ENCODE measurements at regions not wholly inside any gene's neighbourhood (a gene's known extent, or its start where the extent isn't known, plus 50 kb on each side); places are given as distances from the start of the nearest gene placed in this dataset.

DNA sequence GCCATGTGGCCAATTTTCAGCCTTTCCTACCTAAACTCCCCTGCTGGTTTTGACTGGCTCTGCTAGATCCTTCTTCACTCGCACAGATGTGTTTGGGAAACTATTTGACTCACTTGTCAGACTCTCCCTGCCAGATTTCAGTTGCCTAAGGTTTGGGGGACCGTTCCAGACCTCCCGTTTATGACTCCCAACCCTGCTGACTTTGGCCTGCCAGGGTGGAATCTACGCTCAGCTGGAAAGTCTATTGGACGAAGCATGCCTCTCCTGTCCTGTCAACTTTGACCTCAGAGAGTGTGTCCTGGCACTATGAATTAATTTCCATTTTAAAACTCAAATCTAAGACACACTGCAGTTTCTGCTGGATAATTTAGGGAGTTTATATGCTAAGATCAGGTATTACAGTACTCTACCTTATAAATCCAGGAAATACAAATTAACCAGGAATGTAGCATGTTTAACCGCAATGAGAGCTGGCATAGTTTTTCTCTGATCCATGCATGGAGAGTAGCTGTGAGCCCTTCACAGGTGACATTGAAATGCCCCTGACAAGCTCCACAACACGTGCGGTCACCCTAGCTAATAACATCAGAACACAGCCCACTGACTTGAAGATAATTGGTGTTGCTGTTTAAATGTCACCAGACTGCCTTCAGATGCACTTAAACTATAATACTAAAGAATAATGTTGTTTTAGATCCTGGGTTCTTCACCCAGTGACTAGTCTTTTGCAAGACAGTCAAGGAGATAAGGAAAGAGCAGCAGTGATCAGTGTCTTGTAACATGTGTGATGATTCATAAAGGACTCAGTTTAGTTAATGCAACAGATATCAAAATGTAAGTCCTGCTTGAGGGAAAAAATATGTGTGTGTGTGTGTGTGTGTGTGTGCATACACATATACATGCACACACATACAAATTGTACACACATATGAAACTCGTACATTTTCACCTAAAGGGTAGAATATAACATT, 223.0 kb upstream of the MCTP2 start:
- no peak overlapping the region for H3K4me3 Mint-ChIP-seq
- peaks cover 5 to 6% of the 10 kb centered on the region in 2 donors for H3K4me1 Mint-ChIP-seq (ENCODE audit: low read depth in 2 of 2)
- H3K9me3 Mint-ChIP-seq = no peaks in the 10 kb centered on the region
- no peak for DNase-seq
- no peak overlapping the region for H3K27ac Mint-ChIP-seq
- ATAC-seq (replicated peaks) = no peak
- H3K27me3 Mint-ChIP-seq = peaks cover 29 to 33% of the 10 kb centered on the region in 2 donors
- no peaks in the 10 kb centered on the region for H3K36me3 Mint-ChIP-seq (ENCODE audit: insufficient read depth)

DNA sequence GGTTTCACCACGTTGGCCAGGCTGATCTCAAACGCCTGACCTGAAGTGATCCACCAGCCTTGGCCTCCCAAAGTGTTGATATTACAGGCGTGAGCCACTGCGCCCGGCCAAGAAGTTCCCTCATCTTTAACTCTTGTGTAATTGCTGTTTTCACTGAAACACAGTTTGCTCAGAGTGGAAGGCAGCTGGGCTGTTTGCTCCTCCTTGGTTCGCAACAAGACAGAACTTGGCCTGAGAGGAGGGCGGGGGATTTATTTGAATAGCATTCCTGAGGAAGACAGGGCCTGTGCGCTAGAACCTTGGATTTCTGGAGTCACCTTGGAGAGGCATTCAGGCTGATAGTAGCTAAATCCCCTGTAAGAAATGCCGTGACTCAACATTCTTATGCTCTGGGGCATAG, 226.7 kb upstream of the MCTP2 start:
- DNase-seq (no peak), ATAC-seq (replicated peaks) (no peak)
- Mint-ChIP-seq H3K9me3 (no peaks in the 10 kb centered on the region), H3K27ac (no peak overlapping the region), H3K27me3 (peaks cover 12 to 18% of the 10 kb centered on the region in 2 donors), H3K4me1 (ENCODE audit: low read depth in 2 of 2) (peaks cover 0 to 1% of the 10 kb centered on the region in 2 donors), H3K4me3 (no peak overlapping the region), H3K36me3 (ENCODE audit: insufficient read depth) (no peaks in the 10 kb centered on the region)

DNA sequence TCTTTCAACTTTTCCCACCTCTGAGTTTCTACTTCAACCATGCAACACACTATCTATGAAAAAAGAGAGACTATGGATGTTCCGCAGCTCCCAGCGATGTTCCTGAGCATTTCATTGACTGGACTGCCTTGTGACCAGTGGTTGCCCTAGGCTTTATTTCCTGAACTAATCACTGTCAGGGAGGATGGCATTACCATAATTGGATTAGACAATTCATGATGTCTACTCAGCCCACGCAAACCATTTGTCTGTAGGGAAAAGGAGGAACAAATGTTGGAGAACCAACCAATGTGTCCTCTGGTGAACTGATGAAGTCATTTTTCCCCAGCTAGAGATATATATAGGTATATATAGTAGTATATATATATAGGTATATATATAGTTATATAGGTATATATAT, 229.3 kb upstream of the MCTP2 start:
- Mint-ChIP-seq H3K36me3 (ENCODE audit: insufficient read depth) (no peaks in the 10 kb centered on the region), H3K27ac (no peak overlapping the region), H3K4me3 (no peak overlapping the region), H3K4me1 (ENCODE audit: low read depth in 2 of 2) (peaks cover 0 to 1% of the 10 kb centered on the region in 2 donors), H3K27me3 (peaks cover 0 to 3% of the 10 kb centered on the region in 2 donors), H3K9me3 (no peaks in the 10 kb centered on the region)
- ATAC-seq (replicated peaks) (no peak), DNase-seq (no peak)

DNA sequence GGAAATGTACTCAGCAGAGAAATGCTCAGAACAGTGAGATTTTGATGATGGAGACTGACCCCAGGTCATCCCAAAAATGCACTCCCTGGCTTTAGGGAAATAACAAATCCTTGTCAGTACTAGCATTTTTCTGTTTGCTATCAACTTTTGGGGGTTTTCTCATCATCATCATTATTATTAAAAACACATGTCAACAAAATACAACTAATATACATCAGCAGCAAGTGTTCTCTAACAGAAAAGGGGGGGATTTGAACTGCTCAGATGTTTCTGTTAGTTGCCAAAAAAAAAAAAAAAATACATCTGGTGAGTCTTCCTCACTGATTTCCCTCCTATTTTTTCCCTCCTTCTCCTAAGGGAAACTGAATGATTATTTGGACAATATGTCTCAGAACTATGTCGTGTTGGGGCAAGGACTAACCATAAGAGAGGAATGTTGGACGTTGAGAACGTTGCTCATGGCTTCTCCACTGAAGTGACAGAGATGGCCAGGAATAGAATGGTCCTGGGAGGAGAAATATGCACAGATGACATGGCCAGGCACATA, 230.0 kb upstream of the MCTP2 start:
- H3K27ac Mint-ChIP-seq = no peak overlapping the region
- no peaks in the 10 kb centered on the region for H3K27me3 Mint-ChIP-seq
- H3K4me3 Mint-ChIP-seq = no peak overlapping the region
- DNase-seq = no peak
- ATAC-seq (replicated peaks) = no peak
- H3K9me3 Mint-ChIP-seq = no peaks in the 10 kb centered on the region
- peaks cover 0 to 1% of the 10 kb centered on the region in 2 donors for H3K4me1 Mint-ChIP-seq (ENCODE audit: low read depth in 2 of 2)
- no peaks in the 10 kb centered on the region for H3K36me3 Mint-ChIP-seq (ENCODE audit: insufficient read depth)

DNA sequence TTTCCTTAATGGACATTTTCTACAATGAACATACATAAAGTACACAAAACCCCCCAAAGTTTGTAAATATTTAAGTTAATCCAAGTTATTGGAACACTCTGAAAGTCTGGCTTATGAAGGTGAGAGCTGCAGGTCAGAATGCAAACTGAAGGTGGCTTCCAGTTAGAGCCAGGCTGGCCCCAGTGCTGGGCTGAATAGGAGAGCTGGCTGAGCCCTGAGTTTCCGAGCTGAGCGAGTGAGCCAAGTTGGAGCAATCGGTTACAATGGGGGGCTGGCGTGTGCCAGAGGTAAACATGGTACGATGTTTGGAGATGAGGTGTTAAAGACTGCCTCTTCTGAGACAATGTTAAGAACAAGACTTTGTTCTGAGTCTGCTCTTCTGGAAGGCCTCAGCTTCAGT, 230.8 kb upstream of the MCTP2 start:
- Mint-ChIP-seq H3K9me3 (no peaks in the 10 kb centered on the region), H3K4me3 (no peak overlapping the region), H3K27ac (no peak overlapping the region), H3K27me3 (no peaks in the 10 kb centered on the region), H3K4me1 (ENCODE audit: low read depth in 2 of 2) (peaks cover 0 to 1% of the 10 kb centered on the region in 2 donors), H3K36me3 (ENCODE audit: insufficient read depth) (no peaks in the 10 kb centered on the region)
- no peak for DNase-seq
- no peak for ATAC-seq (replicated peaks)

DNA sequence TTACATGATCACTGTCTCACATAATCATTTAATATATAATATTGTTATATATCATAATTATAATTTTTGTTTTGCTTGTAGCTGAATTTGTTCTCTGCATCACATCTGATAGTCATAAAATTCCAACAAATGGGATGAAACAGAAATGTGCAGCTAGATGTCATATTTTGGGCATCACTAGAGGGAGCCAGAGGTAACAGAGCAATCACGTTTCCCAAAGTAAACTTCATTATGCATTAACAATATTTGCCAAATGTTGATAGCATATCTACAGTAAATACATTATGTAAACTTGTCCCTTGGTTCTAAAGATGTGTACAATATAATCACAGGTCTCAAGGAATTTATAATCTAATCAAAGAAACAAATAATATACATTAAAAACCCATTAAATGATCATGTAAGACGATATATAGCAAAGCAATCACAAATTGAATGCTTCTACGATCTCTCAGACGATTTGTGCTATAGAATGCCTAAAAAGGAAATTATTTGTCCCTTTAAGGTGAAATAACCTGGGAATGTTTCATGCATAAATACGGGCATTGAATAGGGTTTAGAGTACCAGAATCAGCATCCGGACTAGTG, 234.2 kb upstream of the MCTP2 start:
- ATAC-seq (replicated peaks) (no peak), DNase-seq (no peak)
- Mint-ChIP-seq H3K4me3 (no peak overlapping the region), H3K27me3 (peaks cover 0 to 5% of the 10 kb centered on the region in 2 donors), H3K4me1 (ENCODE audit: low read depth in 2 of 2) (peaks cover 0 to 1% of the 10 kb centered on the region in 2 donors), H3K9me3 (no peaks in the 10 kb centered on the region), H3K27ac (no peak overlapping the region), H3K36me3 (ENCODE audit: insufficient read depth) (peaks cover 2% of the 10 kb centered on the region)

DNA sequence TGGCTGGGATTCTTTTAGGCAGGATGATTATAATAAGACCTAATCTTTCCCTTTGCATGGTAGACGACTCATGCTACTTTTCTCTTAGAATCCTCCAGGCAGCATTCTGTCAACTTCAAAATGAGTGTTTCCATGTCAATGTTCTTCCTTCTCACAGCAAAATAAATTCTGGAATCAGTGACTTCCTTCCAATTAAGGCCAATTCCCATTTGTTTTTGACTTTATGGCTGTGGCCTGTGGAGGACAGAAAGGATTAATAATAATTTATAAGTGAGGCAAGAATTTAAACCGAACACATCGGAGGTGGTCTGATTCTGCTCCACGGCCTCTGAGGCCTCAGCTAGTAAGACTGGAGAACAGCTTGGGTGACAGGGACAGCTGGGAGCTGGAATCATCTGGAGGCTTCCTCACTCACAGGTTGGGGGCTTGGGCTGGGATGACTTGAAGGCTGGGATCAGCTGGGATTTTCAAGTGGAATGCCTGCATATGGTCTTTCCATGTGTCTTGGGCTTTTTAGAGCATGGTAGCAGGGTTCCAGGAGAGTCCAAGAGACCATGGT, 241.8 kb upstream of the MCTP2 start:
- Mint-ChIP-seq H3K9me3 (no peaks in the 10 kb centered on the region), H3K27me3 (peaks cover 0 to 5% of the 10 kb centered on the region in 2 donors), H3K4me1 (ENCODE audit: low read depth in 2 of 2) (peaks cover 21 to 33% of the 10 kb centered on the region in 2 donors), H3K36me3 (ENCODE audit: insufficient read depth) (peaks cover 3% of the 10 kb centered on the region), H3K27ac (no peak overlapping the region), H3K4me3 (no peak overlapping the region)
- no peak for ATAC-seq (replicated peaks)
- DNase-seq = no peak

DNA sequence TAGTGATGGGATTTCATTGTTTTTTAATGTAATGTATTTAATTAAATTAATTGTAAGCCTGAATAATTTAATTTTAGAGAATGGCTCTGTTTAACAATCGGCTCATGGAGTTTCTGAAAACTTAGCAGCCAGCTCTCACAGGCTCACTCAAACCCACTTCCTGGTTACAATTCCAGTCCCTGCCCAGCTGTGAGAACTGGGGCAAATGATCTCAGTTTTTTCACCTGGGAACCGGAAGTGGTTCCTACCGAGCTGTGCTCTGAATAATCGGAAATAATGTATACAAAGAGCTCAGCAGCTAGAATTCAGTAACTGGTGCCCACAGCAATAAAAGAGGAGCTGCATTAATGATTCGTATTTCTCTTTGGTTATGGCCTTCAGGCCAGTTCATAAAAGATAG, 244.3 kb upstream of the MCTP2 start:
- Mint-ChIP-seq H3K4me3 (peak overlapping the region; percentile 53 to 64), H3K9me3 (no peaks in the 10 kb centered on the region), H3K27me3 (no peaks in the 10 kb centered on the region), H3K36me3 (ENCODE audit: insufficient read depth) (peaks cover under 1% of the 10 kb centered on the region), H3K4me1 (ENCODE audit: low read depth in 2 of 2) (peaks cover 21 to 33% of the 10 kb centered on the region in 2 donors), H3K27ac (peak overlapping the region; percentile 64 to 65)
- ATAC-seq (replicated peaks) (peak; percentile 97), DNase-seq (peak; percentile 41 to 44 (median 42))

DNA sequence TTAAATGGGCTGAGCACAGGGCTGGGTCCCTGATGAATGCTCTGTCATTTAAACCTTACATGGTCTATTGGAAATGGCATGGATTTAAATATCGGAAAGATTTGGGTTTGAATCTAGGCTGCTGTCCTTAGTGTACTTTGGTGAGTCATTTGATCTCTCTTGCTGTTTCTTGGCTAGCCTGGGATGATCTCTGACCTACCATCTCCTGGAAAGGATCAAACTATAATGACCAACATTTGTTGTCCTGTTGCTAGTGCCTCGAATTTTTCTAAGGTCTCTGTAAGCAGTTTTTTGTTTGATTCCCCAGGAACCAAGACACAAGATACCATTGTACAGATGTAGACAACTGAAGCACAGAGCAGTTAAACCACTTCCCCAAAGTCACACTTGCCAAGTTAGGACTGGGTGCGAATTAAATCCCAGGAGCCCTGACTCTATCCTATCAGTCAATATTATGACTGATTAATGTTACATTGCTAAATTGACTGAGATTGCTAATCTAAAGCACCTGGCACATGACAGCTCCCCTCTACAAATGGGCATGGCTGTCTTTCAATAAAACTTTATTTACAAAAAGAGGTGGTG, 244.9 kb upstream of the MCTP2 start:
- Mint-ChIP-seq H3K4me3 (peak overlapping the region in 1 of 2 donors; percentile 64), H3K27ac (peak overlapping the region; percentile 64 to 65), H3K36me3 (ENCODE audit: insufficient read depth) (no peaks in the 10 kb centered on the region), H3K27me3 (no peaks in the 10 kb centered on the region), H3K9me3 (no peaks in the 10 kb centered on the region), H3K4me1 (ENCODE audit: low read depth in 2 of 2) (peaks cover 21 to 33% of the 10 kb centered on the region in 2 donors)
- no peak for ATAC-seq (replicated peaks)
- no peak for DNase-seq

DNA sequence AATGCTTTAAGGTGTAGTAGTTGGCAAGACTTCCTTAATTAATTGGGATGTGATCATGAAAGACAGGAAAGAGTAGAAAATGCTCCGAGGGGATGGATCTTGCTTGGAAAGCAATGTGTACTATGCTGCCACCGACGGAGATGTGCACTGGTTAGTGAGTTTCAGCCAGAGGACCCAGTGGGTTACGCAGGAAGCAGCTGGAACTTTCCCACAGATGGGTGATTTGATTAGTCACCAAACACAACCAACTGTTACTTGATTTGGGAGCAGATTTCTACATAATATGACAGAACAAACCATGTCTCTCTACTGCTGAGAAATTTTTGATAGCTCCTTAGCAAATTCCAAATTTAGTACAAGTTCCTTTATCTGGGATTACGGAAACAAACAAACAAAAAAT, 245.4 kb upstream of the MCTP2 start:
- H3K4me3 Mint-ChIP-seq = peak overlapping the region; percentile 60 to 64
- peaks cover 21 to 33% of the 10 kb centered on the region in 2 donors for H3K4me1 Mint-ChIP-seq (ENCODE audit: low read depth in 2 of 2)
- no peaks in the 10 kb centered on the region for H3K27me3 Mint-ChIP-seq
- H3K27ac Mint-ChIP-seq = peak overlapping the region in 1 of 2 donors; percentile 62
- ATAC-seq (replicated peaks) = no peak
- H3K36me3 Mint-ChIP-seq (ENCODE audit: insufficient read depth) = no peaks in the 10 kb centered on the region
- H3K9me3 Mint-ChIP-seq = no peaks in the 10 kb centered on the region
- no peak for DNase-seq

DNA sequence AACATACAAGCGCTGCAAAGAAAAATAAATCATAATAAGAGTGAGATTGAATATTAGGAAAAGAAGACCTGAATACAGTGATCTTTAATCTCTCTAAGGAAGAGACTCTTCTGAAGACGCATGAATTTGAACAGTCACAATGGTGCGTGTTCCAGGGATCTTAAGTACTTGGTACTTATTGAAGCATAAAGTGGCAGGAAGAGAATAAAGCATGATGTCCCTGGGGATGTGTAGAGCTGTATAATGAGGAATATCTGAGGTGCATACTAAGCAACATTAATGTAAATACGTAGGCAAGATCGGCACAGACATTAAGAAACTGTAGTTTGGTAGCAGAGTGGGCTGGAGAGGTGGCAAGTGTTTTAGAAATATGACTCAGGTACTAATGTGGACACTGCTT, 246.2 kb upstream of the MCTP2 start:
- Mint-ChIP-seq H3K27ac (peak overlapping the region in 1 of 2 donors; percentile 62), H3K4me3 (no peak overlapping the region), H3K27me3 (no peaks in the 10 kb centered on the region), H3K36me3 (ENCODE audit: insufficient read depth) (no peaks in the 10 kb centered on the region), H3K9me3 (no peaks in the 10 kb centered on the region), H3K4me1 (ENCODE audit: low read depth in 2 of 2) (peaks cover 21 to 33% of the 10 kb centered on the region in 2 donors)
- ATAC-seq (replicated peaks) = no peak
- DNase-seq = no peak

DNA sequence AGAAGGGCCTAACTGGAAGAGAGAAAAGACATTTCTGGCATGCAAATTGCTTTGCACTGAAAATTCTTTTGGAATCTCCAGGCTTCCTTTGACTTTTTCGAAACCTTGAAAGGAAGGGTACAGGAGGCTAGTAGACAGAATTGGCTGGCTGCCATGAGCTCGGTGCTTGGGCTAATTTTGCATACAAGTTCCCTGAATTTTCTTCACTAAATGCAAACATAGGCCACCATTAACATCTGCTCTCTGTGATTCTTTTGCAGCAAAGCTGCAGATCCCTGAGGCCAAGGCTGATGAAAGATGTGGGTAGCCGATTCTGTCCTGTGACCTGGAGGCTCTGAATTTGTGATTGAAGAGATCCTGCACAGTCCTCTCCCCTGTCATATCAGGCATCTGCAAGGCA, 247.8 kb upstream of the MCTP2 start:
- Mint-ChIP-seq H3K4me1 (ENCODE audit: low read depth in 2 of 2) (peaks cover 21 to 33% of the 10 kb centered on the region in 2 donors), H3K9me3 (no peaks in the 10 kb centered on the region), H3K27ac (no peak overlapping the region), H3K4me3 (no peak overlapping the region), H3K36me3 (ENCODE audit: insufficient read depth) (no peaks in the 10 kb centered on the region), H3K27me3 (no peaks in the 10 kb centered on the region)
- ATAC-seq (replicated peaks) (no peak), DNase-seq (no peak)

DNA sequence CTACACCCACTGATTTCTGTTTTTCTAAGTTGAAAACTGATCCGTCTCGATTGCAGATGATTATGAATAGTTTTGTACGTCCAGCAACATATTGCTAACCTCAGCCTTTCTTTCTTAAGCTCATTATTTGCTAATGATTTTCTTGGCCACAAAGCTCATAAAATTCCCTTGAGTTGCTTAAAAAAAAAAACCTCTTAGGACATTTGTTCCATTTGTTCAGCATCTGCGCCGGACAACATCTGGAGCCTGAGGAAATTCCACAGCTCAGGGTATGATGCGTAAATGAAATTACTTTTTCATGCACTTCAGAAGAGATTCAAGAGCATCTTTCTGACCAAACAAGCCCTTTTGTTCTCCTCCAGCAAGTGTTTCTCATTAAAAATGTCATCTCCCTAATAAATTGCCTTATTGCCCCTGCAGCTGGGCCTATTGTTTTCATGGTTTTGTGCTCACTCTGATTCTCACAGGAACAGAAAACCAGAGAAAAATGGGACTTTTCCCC, 249.1 kb upstream of the MCTP2 start:
- ATAC-seq (replicated peaks) (no peak), DNase-seq (no peak)
- Mint-ChIP-seq H3K36me3 (ENCODE audit: insufficient read depth) (no peaks in the 10 kb centered on the region), H3K4me1 (ENCODE audit: low read depth in 2 of 2) (peaks cover 15 to 20% of the 10 kb centered on the region in 2 donors), H3K27ac (no peak overlapping the region), H3K27me3 (no peaks in the 10 kb centered on the region), H3K4me3 (no peak overlapping the region), H3K9me3 (no peaks in the 10 kb centered on the region)

Data from effector memory CD8-positive, alpha-beta T cell (primary cell).